NCI-H345 (cell line): ENCODE measurements at regions not wholly inside any gene's neighbourhood (a gene's known extent, or its start where the extent isn't known, plus 50 kb on each side); places are given as distances from the start of the nearest gene placed in this dataset.
A peak's percentile ranks its signal among the peaks of the same experiment; 100 is the strongest.

Experiments used
- DNase-seq: peaks from one replicate; lab custom pipeline; 2025; lab: John Stamatoyannopoulos, UW

- DNase-seq = no peak
Measured at GRCh38 chr18:65288908-65289307, 461.9 kb upstream of the CDH7 start.

GRCh38 chr18:65287652-65288051, 463.2 kb upstream of the CDH7 start:
- peak; percentile 84 for DNase-seq

- DNase-seq = no peak
Measured at GRCh38 chr18:65282096-65282495, 468.7 kb upstream of the CDH7 start.

GRCh38 chr18:65279668-65280305, 471.0 kb upstream of the CDH7 start:
- DNase-seq = no peak

- DNase-seq = no peak
Measured at GRCh38 chr18:65278939-65279667, 471.7 kb upstream of the CDH7 start.

- DNase-seq = no peak
Measured at GRCh38 chr18:65269375-65269774, 481.4 kb upstream of the CDH7 start.

- DNase-seq = no peak
Measured at GRCh38 chr18:65265761-65266160, 485.1 kb upstream of the CDH7 start.

- no peak for DNase-seq
Measured at GRCh38 chr18:65260030-65260429, 490.8 kb upstream of the CDH7 start.

- DNase-seq = no peak
Measured at GRCh38 chr18:65259403-65259802, 491.4 kb upstream of the CDH7 start.

- no peak for DNase-seq
Measured at GRCh38 chr18:65257149-65257548, 493.7 kb upstream of the CDH7 start.

GRCh38 chr18:65255417-65255816, 495.4 kb upstream of the CDH7 start:
- no peak for DNase-seq

GRCh38 chr18:65239787-65240186, 511.0 kb upstream of the CDH7 start:
- no peak for DNase-seq

GRCh38 chr18:65235966-65236624, 514.7 kb upstream of the CDH7 start:
- peak; percentile 74 for DNase-seq

GRCh38 chr18:65230311-65230710, 520.5 kb upstream of the CDH7 start:
- no peak for DNase-seq

GRCh38 chr18:65227970-65228369, 522.8 kb upstream of the CDH7 start:
- DNase-seq = no peak

- peak; percentile 8 for DNase-seq
Measured at GRCh38 chr18:65221736-65222135, 529.1 kb upstream of the CDH7 start.

GRCh38 chr18:65221115-65221514, 529.7 kb upstream of the CDH7 start:
- DNase-seq = no peak

GRCh38 chr18:65215865-65216466, 534.8 kb upstream of the CDH7 start:
- no peak for DNase-seq

GRCh38 chr18:65214456-65214855, 536.4 kb upstream of the CDH7 start:
- no peak for DNase-seq

- no peak for DNase-seq
Measured at GRCh38 chr18:65206551-65207260, 544.1 kb upstream of the CDH7 start.

- no peak for DNase-seq
Measured at GRCh38 chr18:65202091-65202490, 548.7 kb upstream of the CDH7 start.

GRCh38 chr18:65175681-65176080, 575.1 kb upstream of the CDH7 start:
- no peak for DNase-seq
